22Rv1 (cell line): ENCODE measurements at regions not wholly inside any gene's neighbourhood (a gene's known extent, or its start where the extent isn't known, plus 50 kb on each side); places are given as distances from the start of the nearest gene placed in this dataset.
"Not testable (repeated sequence)": the region's sequence is repeated elsewhere in the genome, so short reads cannot be mapped to it uniquely, and the experiment has no call there.

Experiments used
- ZFX ChIP-seq: fragments of 450-650 bp; IDR thresholded peaks from 2 replicates; pipeline ENCODE4 v1.6.1; 2017; ENCODE audit warnings: antibody characterized with exemption, borderline replicate concordance
- TF ChIP-seq, protein P1 (sequence below): fragments of 450-650 bp; IDR thresholded peaks from 2 replicates; pipeline ENCODE4 v1.5.1; 2017; ENCODE audit warnings: mild to moderate bottlenecking

- TF ChIP-seq, protein P1, sequence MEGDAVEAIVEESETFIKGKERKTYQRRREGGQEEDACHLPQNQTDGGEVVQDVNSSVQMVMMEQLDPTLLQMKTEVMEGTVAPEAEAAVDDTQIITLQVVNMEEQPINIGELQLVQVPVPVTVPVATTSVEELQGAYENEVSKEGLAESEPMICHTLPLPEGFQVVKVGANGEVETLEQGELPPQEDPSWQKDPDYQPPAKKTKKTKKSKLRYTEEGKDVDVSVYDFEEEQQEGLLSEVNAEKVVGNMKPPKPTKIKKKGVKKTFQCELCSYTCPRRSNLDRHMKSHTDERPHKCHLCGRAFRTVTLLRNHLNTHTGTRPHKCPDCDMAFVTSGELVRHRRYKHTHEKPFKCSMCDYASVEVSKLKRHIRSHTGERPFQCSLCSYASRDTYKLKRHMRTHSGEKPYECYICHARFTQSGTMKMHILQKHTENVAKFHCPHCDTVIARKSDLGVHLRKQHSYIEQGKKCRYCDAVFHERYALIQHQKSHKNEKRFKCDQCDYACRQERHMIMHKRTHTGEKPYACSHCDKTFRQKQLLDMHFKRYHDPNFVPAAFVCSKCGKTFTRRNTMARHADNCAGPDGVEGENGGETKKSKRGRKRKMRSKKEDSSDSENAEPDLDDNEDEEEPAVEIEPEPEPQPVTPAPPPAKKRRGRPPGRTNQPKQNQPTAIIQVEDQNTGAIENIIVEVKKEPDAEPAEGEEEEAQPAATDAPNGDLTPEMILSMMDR, result peak; percentile 45
- not testable (repeated sequence) for TF ChIP-seq ZFX
Observed at GRCh38 chr12:9468998-9469397, 138.7 kb downstream of the KLRB1 start.
